CD4-positive, alpha-beta T cell treated with Interleukin-12 subunit alpha and Interleukin-12 subunit beta, for 1 hour (primary cell): ENCODE measurements at regions not wholly inside any gene's neighbourhood (a gene's known extent, or its start where the extent isn't known, plus 50 kb on each side); places are given as distances from the start of the nearest gene placed in this dataset.
"Not testable (repeated sequence)": the region's sequence is repeated elsewhere in the genome, so short reads cannot be mapped to it uniquely, and the experiment has no call there.

Source experiments
- DNase-seq: peaks from one replicate; pipeline ENCODE4 v3.0.0-alpha.2; 2020

DNA sequence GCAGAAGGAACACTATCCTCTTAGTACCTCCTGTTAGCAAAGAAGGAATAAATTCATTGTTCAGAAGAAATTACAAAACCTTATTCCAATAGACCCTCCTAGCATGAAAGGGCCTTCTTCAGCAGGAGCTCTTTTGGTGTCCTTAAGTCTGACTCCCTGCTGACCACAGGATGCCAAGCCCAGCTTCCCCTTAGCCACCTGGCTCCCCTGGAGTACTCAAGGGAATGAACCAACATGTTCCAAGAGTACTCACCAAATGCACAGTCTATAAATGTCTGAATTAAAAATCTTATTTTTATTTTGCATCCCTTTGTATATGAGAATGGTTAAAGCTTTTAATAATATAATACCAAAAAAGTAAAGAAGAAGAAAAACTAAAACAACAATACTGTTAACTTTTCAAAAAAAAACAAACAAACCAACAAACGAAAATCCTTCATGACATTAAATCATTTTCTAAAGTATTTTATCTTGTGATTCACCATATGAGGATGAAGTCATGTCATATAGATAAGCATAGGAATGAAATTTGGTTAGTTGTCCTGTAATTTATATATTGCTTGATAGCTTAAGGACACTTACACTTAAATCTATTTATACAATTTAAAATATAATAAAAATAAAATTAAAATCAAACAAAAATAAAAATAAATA lies 1355.1 kb downstream of the HACE1 start:
- no peak for DNase-seq

DNA sequence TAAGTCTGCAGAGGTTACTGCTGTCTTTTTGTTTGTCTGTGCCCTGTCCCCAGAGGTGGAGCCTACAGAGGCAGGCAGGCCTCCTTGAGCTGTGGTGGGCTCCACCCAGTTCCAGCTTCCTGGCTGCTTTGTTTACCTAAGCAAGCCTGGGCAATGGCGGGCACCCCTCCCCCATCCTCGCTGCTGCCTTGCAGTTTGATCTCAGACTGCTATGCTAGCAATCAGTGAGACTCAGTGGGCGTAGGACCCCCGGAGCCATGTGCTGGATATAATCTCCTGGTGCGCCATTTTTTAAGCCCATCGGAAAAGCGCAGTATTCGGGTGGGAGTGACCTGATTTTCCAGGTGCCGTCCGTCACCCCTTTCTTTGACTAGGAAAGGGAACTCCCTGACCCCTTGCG lies 1363.1 kb downstream of the HACE1 start:
- not testable (repeated sequence) for DNase-seq

- DNase-seq, result no peak
These were observed 1403.1 kb downstream of the HACE1 start for GRCh38 chr6:103456652-103457051.

DNA sequence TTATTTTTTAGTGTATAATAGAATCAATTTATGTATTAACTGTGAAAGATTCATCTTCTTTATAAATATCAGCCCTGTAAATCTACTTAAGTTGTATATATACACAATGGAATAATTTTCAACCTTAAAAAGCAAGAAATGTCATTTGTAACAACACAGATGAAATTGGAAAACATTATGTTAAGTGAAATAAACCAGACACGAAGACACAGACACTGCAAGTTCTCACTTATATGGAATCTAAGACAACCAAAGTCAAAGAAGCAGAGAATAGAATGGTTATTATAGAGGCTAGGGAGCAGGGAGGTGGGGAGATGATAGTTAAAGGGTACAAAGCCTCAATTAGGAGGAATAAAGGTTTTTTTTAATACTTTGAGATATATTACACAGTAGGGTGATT lies 1404.4 kb downstream of the HACE1 start:
- no peak for DNase-seq

DNA sequence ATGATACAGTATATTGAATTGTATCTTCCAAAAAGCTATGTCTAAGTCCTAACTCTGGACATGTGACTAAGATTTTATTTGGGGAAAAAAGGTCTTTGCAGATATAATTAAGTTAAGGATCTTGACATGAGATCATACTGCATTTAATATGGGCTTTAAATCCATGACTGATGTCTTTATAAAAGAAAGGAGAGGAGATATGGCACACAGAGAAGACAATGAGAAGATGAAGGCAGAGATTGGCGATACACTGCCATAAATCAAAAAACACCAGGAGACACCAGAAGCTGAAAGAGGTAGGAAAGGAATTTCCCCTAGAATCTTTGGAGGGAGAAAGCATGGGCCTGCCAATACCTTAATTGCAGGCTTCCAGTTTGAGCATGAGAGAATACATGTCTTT lies 1450.2 kb downstream of the HACE1 start:
- DNase-seq, result no peak

GRCh38 chr6:103405321-103405720 lies 1454.4 kb downstream of the HACE1 start:
- no peak for DNase-seq

- no peak for DNase-seq
These were observed 1454.9 kb downstream of the HACE1 start for GRCh38 chr6:103404799-103405198.

DNA sequence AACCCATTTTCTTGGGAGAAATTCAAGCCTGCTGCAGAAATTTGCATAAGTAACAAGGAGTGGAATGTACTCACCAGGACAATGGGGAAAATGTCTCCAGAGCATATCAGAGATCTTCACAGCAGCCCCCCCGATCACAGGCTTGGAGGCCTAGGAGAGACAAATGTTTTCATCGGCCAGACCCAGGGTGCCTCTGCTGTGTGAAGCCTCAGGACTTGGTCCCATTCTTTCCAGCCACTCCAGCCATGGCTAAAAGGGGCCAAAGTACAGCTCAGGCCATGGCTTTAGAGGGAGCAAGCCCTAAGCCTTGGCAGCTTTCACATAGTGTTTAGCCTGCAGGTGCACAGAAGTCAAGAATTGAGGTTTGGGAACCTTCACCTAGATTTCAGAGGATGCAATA lies 1463.0 kb downstream of the HACE1 start:
- DNase-seq, result no peak

GRCh38 chr6:103379272-103379671 lies 1480.4 kb downstream of the HACE1 start:
- DNase-seq, result no peak

DNA sequence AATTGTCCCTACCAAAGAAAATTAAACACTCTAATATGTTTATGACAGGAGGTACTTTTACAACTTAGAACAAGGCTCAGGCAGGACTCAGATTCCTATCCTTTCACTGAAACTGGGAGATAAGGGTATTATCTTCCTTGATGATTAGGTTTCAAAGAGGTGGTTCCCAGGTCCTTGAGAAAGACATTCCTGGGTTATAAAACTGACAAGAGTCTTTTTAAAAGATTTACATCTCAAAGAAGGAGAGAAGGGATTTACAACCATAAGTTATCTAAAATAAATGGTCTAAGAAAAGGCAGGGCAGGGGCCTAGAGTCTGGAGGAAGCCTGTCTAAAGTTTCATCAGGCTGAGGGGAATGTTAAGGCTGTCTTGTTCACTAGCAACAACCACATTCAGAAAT lies 1492.5 kb downstream of the HACE1 start:
- no peak for DNase-seq

- no peak for DNase-seq
These were observed 1503.2 kb downstream of the HACE1 start for GRCh38 chr6:103356531-103356930.

GRCh38 chr6:103344554-103345163 lies 1515.1 kb downstream of the HACE1 start:
- no peak for DNase-seq

- no peak for DNase-seq
These were observed 1524.3 kb downstream of the HACE1 start for GRCh38 chr6:103335412-103335811.

DNA sequence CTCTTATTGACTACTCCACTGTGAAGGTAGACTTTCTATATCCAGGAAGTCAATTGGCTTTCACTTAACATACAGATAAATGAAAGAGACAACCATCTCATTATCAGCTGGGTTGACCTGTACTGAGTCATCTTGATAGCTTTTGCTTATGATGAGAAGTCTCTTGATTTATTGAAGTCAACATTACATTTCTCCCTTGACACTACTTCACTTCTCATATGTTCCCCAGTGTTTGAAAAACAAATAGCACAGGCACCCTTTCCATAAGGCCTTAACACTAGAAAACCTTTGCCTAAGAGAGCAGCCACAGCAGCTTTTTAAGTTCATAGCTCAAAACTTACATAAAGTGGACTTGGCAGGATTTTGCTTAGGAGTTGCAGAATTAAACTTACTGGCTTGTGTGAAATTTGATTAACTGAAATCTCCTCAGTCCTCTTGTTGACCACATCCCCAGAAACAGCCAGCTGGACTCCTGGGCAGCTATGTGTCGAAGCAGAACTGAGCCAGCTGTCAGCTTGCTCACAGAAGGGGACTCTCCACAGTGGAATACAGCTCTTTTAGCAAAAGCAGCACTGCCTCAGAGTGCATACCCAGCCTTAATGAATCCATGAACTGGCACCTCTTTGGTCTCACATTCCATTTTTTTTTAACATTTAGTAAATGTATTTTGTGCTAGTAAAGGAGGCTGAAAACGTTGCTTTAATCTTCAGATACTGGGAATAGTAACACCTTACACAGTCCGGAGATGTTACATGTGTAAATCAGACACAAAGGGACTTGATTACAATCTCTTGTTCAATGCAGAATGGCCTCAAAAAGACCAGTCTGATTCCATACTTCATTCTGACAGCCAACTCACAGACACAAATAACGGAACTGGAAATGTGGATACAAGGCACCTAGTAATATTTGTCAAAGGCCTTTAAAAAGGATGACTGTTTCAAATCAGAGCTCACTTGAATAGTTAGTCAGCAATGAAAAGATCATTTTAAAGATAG lies 1532.7 kb downstream of the HACE1 start:
- no peak for DNase-seq

DNA sequence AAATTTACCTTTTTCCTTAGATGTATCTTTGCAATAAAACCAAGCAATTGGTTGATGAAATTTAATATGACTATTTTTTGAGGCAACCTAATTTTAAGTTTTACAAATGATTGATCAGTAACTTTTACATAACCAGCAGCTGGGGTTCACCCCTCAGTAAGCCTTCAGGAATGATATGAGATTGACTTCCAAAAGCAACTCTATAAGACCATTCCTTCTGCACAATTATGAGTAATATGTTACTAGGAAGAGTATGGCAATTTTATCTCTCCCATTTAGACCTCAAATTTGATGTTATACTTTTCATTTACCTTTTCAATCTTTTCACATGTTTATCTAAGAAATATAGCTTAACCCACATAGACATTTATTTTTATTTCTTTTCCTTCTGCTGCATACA lies 1546.3 kb downstream of the HACE1 start:
- no peak for DNase-seq

GRCh38 chr6:103294376-103294775 lies 1565.3 kb downstream of the HACE1 start:
- DNase-seq, result not testable (repeated sequence)

GRCh38 chr6:103284835-103285234 lies 1574.9 kb downstream of the HACE1 start:
- no peak for DNase-seq

DNA sequence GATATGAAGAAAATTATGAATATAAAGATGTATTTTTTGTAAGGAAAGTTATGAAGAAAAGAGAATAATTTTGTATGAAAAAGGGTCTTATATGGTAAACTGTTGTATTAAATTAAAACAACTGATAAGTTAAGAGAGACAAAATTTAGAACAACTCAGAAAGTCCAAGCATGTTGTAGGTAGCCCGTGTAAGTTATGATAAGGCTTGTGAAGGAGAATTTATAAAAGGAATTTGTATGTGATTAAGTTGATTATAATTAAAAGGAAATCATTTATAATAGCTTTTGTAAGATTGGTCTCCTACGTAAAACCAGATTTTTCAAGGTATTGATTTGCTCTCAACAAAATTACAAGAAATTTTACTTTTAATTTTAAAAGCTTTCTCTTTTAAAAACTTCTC lies 1579.3 kb downstream of the HACE1 start:
- no peak for DNase-seq

- DNase-seq, result no peak
These were observed 1581.8 kb downstream of the HACE1 start for GRCh38 chr6:103277936-103278335.

GRCh38 chr6:103273048-103273447 lies 1586.7 kb downstream of the HACE1 start:
- no peak for DNase-seq

GRCh38 chr6:103269581-103269980 lies 1590.1 kb downstream of the HACE1 start:
- DNase-seq, result no peak

- DNase-seq, result no peak
These were observed 1591.4 kb downstream of the HACE1 start for GRCh38 chr6:103268335-103268734.

DNA sequence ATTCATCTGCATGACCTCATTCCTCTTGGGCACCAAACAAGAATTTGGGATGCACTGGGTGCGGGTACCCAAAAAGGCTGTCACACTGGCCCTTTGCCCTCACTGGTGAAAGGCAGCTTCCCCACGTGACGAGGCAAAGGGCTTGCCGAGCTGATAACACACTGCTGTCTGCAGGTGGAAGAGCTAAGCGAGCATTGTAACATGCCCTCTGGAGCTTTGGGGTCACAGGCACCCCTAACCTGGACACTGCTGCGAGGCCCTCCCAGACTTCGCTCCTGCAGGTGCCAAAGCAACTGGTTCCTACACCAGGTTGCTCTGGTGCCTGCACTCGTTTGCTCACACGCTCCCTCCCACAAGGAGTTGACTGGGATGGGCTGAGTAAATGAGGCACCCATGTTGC lies 1595.7 kb downstream of the HACE1 start:
- no peak for DNase-seq

DNA sequence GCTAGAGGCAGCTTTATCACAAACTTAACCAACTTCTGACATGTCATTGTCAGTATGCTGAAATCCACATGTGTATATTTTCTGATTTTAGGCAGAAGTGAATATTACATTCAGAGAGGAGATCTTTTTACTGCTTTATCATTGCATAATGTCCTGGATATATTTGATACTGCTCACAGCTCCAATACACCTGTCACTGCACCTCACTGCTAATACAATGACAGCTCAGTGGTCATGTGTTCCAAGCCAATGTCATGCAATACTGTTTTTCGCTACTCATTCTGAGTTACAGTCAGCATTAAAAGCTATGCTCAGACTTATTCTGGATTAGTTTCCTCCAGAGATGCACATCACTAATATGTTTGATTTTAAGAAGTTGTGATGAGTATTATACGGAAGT lies 1604.6 kb downstream of the HACE1 start:
- no peak for DNase-seq
